T-helper 17 cell (primary cell): ENCODE measurements at regions not wholly inside any gene's neighbourhood (a gene's known extent, or its start where the extent isn't known, plus 50 kb on each side); places are given as distances from the start of the nearest gene placed in this dataset.
"Not testable (repeated sequence)": the region's sequence is repeated elsewhere in the genome, so short reads cannot be mapped to it uniquely, and the experiment has no call there.

ENCODE experiments used
- ATAC-seq: fragments of 150-1000 bp; cut with Tn5 transposase; 2 replicates; pipeline ENCODE4 v1.10.0; 2021; ENCODE audit warnings: mild to moderate bottlenecking, moderate library complexity
- DNase-seq, 3 donors: peaks; one replicate each; pipeline versions ENCODE4 v3.0.0 to v3.0.0-alpha.2; 2020 to 2021
- H3K9me3 ChIP-seq: one replicate; pipeline ENCODE4 v1.7.0; 2013; ENCODE audit warnings: low read length, mild to moderate bottlenecking; ENCODE audit not compliant: control insufficient read depth, poor library complexity, severe bottlenecking
- H3K27ac Mint-ChIP-seq: one replicate; pipeline ENCODE4 v1.8.0; 2022; ENCODE audit warnings: mild to moderate bottlenecking, moderate library complexity, mixed read lengths
- H3K27me3 Mint-ChIP-seq: one replicate; pipeline ENCODE4 v1.8.0; 2022; ENCODE audit warnings: mixed read lengths
- H3K36me3 Mint-ChIP-seq: one replicate; pipeline ENCODE4 v1.8.0; 2022; ENCODE audit warnings: low read depth, mixed read lengths
- H3K4me1 Mint-ChIP-seq: one replicate; pipeline ENCODE4 v1.8.0; 2022; ENCODE audit warnings: mild to moderate bottlenecking, mixed read lengths
- H3K4me3 Mint-ChIP-seq: one replicate; pipeline ENCODE4 v1.8.0; 2022; ENCODE audit warnings: mild to moderate bottlenecking, moderate library complexity, mixed read lengths

- Mint-ChIP-seq H3K4me3 (no peak overlapping the region), H3K27me3 (no peaks in the 10 kb centered on the region), H3K36me3 (no peaks in the 10 kb centered on the region), H3K4me1 (no peaks in the 10 kb centered on the region), H3K27ac (no peak overlapping the region)
- no peak for ATAC-seq
- DNase-seq: no peak
- no peaks in the 10 kb centered on the region for H3K9me3 ChIP-seq
Measured at GRCh38 chr17:71578446-71578845, 542.4 kb upstream of the SOX9 start.

GRCh38 chr17:71580220-71580619 is 540.6 kb upstream of the SOX9 start:
- no peak for DNase-seq
- no peaks in the 10 kb centered on the region for H3K36me3 Mint-ChIP-seq
- no peaks in the 10 kb centered on the region for H3K9me3 ChIP-seq
- no peak overlapping the region for H3K4me3 Mint-ChIP-seq
- H3K27ac Mint-ChIP-seq: no peak overlapping the region
- no peak for ATAC-seq
- no peaks in the 10 kb centered on the region for H3K27me3 Mint-ChIP-seq
- no peaks in the 10 kb centered on the region for H3K4me1 Mint-ChIP-seq

GRCh38 chr17:71585540-71585939 is 535.3 kb upstream of the SOX9 start:
- no peak for ATAC-seq
- Mint-ChIP-seq H3K27me3 (no peaks in the 10 kb centered on the region), H3K36me3 (no peaks in the 10 kb centered on the region), H3K4me3 (no peak overlapping the region), H3K27ac (no peak overlapping the region), H3K4me1 (no peaks in the 10 kb centered on the region)
- no peaks in the 10 kb centered on the region for H3K9me3 ChIP-seq
- DNase-seq: no peak

- no peaks in the 10 kb centered on the region for H3K4me1 Mint-ChIP-seq
Measured at GRCh38 chr17:71592431-71592830, 528.4 kb upstream of the SOX9 start.

GRCh38 chr17:71593078-71593477 is 527.7 kb upstream of the SOX9 start:
- no peak for ATAC-seq
- H3K27me3 Mint-ChIP-seq: no peaks in the 10 kb centered on the region

More at GRCh38 chr17:71592431-71592830, 528.4 kb upstream of the SOX9 start:
- Mint-ChIP-seq H3K27ac (no peak overlapping the region), H3K36me3 (no peaks in the 10 kb centered on the region), H3K4me3 (no peak overlapping the region), H3K27me3 (no peaks in the 10 kb centered on the region)
- DNase-seq (no peak), ATAC-seq (no peak)
- no peaks in the 10 kb centered on the region for H3K9me3 ChIP-seq

GRCh38 chr17:71599583-71599982 is 521.2 kb upstream of the SOX9 start:
- not testable (repeated sequence) for H3K4me3 Mint-ChIP-seq, DNase-seq, ATAC-seq, H3K27ac Mint-ChIP-seq, H3K4me1 Mint-ChIP-seq, H3K9me3 ChIP-seq, H3K27me3 Mint-ChIP-seq, H3K36me3 Mint-ChIP-seq

More at GRCh38 chr17:71593078-71593477, 527.7 kb upstream of the SOX9 start:
- H3K4me3 Mint-ChIP-seq: no peak overlapping the region
- no peak for DNase-seq
- no peaks in the 10 kb centered on the region for H3K36me3 Mint-ChIP-seq
- no peaks in the 10 kb centered on the region for H3K4me1 Mint-ChIP-seq
- H3K27ac Mint-ChIP-seq: no peak overlapping the region
- H3K9me3 ChIP-seq: no peaks in the 10 kb centered on the region

GRCh38 chr17:71600137-71600789 is 520.6 kb upstream of the SOX9 start:
- H3K9me3 ChIP-seq: no peaks in the 10 kb centered on the region
- ATAC-seq (no peak), DNase-seq (no peak)
- H3K27me3 Mint-ChIP-seq: no peaks in the 10 kb centered on the region
- no peaks in the 10 kb centered on the region for H3K4me1 Mint-ChIP-seq
- no peak overlapping the region for H3K27ac Mint-ChIP-seq
- no peaks in the 10 kb centered on the region for H3K36me3 Mint-ChIP-seq
- no peak overlapping the region for H3K4me3 Mint-ChIP-seq

GRCh38 chr17:71601894-71602504 is 518.8 kb upstream of the SOX9 start:
- ATAC-seq (no peak), DNase-seq (no peak)
- Mint-ChIP-seq H3K36me3 (no peaks in the 10 kb centered on the region), H3K4me1 (no peaks in the 10 kb centered on the region), H3K4me3 (no peak overlapping the region), H3K27ac (no peak overlapping the region), H3K27me3 (no peaks in the 10 kb centered on the region)
- H3K9me3 ChIP-seq: no peaks in the 10 kb centered on the region

GRCh38 chr17:71613996-71614395 is 506.8 kb upstream of the SOX9 start:
- no peak for ATAC-seq

GRCh38 chr17:71615820-71616219 is 505.0 kb upstream of the SOX9 start:
- Mint-ChIP-seq H3K4me3 (no peak overlapping the region), H3K36me3 (no peaks in the 10 kb centered on the region), H3K4me1 (no peaks in the 10 kb centered on the region), H3K27me3 (no peaks in the 10 kb centered on the region), H3K27ac (no peak overlapping the region)
- no peaks in the 10 kb centered on the region for H3K9me3 ChIP-seq
- DNase-seq (no peak), ATAC-seq (no peak)

More at GRCh38 chr17:71613996-71614395, 506.8 kb upstream of the SOX9 start:
- no peaks in the 10 kb centered on the region for H3K27me3 Mint-ChIP-seq
- H3K4me3 Mint-ChIP-seq: no peak overlapping the region
- no peaks in the 10 kb centered on the region for H3K4me1 Mint-ChIP-seq
- no peak for DNase-seq
- no peaks in the 10 kb centered on the region for H3K36me3 Mint-ChIP-seq
- H3K9me3 ChIP-seq: no peaks in the 10 kb centered on the region
- H3K27ac Mint-ChIP-seq: no peak overlapping the region

GRCh38 chr17:71617767-71618166 is 503.1 kb upstream of the SOX9 start:
- H3K27ac Mint-ChIP-seq, DNase-seq, H3K36me3 Mint-ChIP-seq, H3K27me3 Mint-ChIP-seq, ATAC-seq, H3K9me3 ChIP-seq, H3K4me3 Mint-ChIP-seq, H3K4me1 Mint-ChIP-seq: not testable (repeated sequence)

- Mint-ChIP-seq H3K4me3 (no peak overlapping the region), H3K4me1 (no peaks in the 10 kb centered on the region)
Measured at GRCh38 chr17:71625330-71625729, 495.5 kb upstream of the SOX9 start.

GRCh38 chr17:71628306-71628705 is 492.5 kb upstream of the SOX9 start:
- DNase-seq (no peak), ATAC-seq (no peak)
- peaks cover 2% of the 10 kb centered on the region for H3K36me3 Mint-ChIP-seq
- H3K27ac Mint-ChIP-seq: no peak overlapping the region
- no peak overlapping the region for H3K4me3 Mint-ChIP-seq
- H3K4me1 Mint-ChIP-seq: no peaks in the 10 kb centered on the region
- H3K9me3 ChIP-seq: no peaks in the 10 kb centered on the region
- no peaks in the 10 kb centered on the region for H3K27me3 Mint-ChIP-seq

More at GRCh38 chr17:71625330-71625729, 495.5 kb upstream of the SOX9 start:
- H3K9me3 ChIP-seq: no peaks in the 10 kb centered on the region
- peaks cover 2% of the 10 kb centered on the region for H3K36me3 Mint-ChIP-seq
- ATAC-seq (no peak), DNase-seq (no peak)
- no peak overlapping the region for H3K27ac Mint-ChIP-seq
- no peaks in the 10 kb centered on the region for H3K27me3 Mint-ChIP-seq

- Mint-ChIP-seq H3K27me3 (no peaks in the 10 kb centered on the region), H3K4me3 (no peak overlapping the region), H3K36me3 (peaks cover 2% of the 10 kb centered on the region), H3K27ac (no peak overlapping the region), H3K4me1 (no peaks in the 10 kb centered on the region)
- no peaks in the 10 kb centered on the region for H3K9me3 ChIP-seq
- DNase-seq: no peak
- no peak for ATAC-seq
Measured at GRCh38 chr17:71631483-71631882, 489.3 kb upstream of the SOX9 start.
